HG03139 (cell line): ENCODE measurements at regions not wholly inside any gene's neighbourhood (a gene's known extent, or its start where the extent isn't known, plus 50 kb on each side); places are given as distances from the start of the nearest gene placed in this dataset.

Source experiments
- ATAC-seq: cut with Tn5 transposase; IDR thresholded peaks from one replicate; pipeline ENCODE4 v1.9.1; 2021; ENCODE audit not compliant: unreplicated experiment

DNA sequence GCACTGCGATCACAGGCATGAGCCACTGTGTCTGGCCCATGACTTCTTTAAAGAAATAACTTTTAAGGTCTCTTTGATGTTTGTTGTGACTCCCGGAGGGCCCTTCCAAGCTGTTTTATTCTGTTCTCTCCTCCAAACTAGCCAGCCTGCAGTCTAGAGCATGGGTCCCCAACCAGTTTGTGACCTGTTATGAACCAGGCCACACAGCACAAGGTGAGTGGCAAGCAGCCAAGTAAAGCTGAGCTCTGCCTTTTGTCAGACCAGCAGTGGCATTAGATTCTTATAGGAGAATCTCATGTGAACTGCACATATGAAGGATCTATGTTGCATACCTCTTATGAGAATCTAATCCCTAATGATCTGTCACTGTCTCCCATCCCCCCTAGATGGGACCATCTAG is 223.9 kb upstream of the RGPD4 start:
- no peak for ATAC-seq

DNA sequence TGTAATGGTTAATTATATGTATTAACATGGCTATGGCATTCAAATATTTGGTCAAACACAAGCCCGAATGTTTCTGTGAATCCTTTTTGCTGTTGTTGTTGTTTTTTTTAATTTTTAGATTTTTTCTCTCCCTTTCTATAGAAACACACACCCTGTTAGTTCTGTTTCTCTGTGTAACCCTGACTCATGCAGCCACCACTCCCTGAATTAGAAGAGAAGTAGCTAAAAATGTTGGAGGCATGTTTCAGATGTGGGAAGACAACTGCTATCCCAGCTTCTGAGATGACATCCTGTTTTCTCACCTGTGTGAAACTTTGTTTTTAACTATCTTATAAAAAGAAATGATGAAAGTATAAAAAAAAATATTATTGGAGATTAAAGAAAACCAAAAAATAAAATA is 219.6 kb upstream of the RGPD4 start:
- no peak for ATAC-seq

DNA sequence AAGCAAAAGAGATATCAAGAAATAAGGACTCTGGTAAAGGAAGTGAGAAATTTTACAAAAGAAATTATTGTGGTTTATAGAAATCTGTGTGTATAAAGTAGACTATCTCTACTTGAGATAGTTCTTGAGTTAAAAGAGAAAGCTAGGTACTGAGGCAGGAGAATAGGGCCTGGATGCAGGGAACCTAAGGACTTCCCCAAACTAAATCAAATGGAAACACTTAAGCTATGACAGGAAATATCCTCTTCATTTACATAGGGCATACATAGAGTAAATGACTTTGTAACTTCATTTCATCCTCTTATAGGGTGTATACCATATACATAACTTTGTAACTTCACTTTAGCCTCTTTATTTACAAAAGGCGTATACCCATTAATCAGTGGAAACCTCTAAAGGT is 219.2 kb upstream of the RGPD4 start:
- no peak for ATAC-seq

DNA sequence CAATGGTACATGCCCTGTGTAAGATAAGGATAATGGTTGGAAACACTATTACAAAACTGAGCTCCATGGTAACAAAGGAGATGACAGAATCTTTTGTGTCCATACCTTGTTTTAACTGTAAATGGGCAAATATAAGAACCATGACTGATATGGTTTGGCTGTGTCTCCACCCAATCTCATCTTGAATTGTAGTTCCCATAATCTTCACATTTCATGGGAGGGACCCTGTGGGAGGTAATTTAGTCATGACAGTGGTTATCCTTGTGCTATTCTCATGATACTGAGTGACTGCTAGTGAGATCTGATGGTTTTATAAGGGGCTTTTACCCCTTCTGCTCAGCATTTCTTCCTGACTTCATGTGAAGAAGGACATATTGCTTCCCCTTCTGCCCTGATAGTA is 211.7 kb upstream of the RGPD4 start:
- ATAC-seq, result no peak

DNA sequence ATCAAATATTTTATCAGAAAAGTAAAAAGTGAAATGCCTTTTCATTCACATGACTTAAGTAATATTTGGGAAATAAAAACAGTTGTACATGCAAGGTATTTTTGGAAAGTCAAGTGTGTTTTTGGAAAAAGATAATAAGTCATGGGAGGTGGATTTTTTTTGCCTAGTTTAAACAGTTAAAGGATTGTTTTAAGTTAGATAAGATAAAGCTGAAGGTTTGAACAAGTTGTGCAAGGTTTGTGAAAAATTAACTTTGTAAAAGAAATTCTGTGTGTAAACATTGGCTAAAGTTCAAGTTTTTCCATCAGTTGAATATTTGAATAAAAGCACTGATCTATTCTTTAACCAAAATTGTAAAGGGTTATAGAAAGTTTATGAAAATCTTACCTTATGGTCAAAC is 207.9 kb upstream of the RGPD4 start:
- no peak for ATAC-seq

DNA sequence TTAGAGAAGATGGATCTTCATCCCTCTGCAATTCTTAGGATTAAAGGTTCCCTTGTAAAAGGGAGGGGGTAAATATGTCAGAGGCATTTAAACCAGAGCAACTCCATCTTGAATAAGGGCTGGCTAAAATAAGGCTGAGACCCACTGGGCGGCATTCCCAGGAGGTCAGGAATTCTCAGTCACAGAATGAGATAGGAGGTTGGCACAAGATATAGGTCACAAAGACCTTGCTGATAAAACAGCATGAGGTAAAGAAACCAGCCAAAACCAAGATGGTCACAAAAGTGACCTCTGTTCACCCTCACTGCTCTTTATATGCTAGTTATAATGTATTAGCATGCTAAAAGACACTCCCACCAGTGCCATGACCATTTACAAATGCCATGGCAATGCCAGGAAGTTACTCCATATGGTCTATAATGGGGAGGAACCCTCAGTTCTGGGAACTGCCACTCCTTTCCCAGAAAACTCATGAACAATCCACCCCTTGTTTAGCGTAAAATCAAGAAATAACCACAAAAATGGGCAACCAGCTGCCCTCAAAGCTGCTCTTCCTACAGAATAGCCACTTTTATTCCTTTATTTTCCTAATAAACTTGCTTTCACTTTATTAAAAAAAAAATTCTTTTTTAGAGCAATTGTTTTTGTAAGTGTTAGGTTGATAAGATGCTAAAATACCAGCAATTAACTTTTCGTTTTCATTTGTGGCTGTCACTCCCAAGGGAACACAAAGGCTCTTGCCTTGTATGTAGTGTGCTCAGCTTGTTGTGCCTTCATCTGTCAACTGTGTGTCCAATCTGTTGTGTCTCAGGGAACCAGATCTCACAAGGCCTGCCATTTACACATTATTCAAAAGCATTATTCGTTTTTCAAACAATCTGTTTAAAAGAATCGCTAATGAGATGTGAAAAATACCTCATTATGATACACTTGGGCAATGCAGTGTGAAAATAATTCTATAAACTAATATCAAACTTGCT is 205.2 kb upstream of the RGPD4 start:
- ATAC-seq, result no peak

DNA sequence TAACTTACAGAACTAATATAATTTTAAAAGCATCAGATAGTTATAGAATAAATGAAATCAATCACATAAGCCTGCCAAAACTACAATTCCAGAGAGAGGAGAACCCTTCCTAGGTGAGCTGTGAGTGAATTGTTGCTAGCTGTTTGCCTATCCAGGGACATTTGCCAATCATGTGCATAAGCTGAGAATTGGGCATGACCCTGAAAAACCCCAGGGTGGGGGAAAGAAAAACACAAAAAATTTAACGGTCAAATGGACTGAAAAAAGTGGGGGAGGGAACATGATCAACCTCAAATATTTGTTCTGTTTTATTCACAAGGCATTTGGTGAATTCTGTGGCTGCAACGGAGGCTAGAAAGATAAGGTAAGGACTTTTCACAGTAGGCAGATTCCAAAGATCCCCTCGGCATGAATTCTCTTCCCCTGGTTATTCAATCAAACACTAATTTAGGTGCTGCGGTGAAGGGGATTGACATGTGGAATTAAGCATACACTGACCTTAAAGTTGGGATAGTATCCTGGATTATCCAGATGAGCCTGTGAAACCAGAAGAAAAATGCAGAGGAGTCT is 203.9 kb upstream of the RGPD4 start:
- ATAC-seq, result no peak

DNA sequence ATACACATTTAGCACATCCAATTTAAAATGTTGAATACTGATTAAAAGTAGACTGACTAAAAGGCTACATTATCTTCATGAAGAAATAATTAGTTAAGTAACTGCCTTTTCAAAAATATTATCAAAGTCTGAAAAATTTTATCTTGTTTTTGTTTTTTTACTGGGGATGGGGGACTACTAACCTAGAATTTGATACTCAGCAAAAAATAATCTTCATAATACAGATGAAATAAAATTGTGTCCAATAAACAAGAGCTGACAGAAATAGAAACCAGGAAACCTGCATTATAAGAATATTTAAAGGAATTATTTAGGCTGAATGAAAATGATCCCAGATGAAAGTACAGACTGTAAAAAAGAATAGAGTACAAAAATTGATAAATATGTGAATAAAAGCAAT is 200.7 kb upstream of the RGPD4 start:
- ATAC-seq, result no peak

DNA sequence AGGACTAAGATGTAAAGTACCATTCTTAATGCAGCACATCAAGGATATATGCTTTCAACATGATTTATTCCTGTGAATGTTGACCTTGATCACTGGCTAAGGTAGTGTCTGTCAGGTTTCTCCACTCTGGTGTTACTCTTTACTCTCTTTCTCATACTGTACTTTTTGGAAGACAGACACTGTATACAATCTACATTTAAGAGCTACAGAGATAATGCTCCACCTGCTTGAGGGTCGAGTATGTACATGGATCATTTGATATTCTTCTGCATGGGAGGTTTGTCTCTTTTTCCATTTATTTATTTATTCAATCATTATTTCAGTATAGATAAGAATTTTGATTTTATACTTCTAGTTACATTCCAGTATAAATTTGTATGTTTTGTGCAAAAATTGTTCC is 199.5 kb upstream of the RGPD4 start:
- no peak for ATAC-seq

DNA sequence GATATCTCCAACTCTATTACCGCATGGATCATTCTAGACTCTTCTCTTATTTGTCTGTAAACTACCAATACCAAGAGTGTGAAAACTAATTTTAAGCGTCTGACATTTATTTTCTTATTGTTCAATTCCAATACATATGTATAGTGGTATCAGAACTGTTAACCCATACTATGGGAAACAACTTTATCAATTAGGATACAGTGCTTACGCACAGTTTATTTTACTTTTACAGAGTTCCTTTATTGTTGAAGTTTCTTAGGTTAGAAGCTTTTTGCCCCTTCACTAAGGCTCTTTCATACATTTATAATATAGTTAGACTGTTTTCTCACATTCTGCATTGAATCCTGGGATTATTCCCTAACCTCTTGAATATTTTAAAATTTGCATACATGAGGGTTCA is 198.8 kb upstream of the RGPD4 start:
- no peak for ATAC-seq

DNA sequence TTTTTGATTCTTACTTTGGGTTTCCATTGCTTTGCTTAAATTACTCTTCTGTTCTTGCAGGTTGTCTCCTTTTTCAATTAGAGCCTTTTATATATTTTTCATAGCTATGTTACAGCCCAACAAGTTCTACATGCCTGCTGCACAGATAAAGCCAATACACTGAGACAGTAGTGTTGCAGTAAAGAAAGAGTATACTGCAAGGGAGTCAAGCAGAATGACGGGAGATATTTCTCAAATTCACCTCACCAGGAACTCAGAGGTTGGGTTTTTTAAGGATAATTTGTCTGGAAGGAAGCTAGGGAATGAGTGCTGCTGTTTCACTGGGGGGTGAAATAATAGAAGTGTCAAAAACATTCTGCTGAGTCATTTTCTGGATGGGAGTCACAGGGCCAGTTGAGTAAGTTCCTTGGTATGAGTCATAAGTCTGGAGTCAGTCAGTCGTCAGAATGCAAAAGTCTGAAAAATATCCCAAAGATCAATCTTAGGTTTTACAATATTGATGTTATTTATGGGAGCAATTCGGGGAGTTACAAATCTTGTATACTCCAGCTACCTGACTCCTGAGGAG is 193.0 kb upstream of the RGPD4 start:
- ATAC-seq, result no peak

DNA sequence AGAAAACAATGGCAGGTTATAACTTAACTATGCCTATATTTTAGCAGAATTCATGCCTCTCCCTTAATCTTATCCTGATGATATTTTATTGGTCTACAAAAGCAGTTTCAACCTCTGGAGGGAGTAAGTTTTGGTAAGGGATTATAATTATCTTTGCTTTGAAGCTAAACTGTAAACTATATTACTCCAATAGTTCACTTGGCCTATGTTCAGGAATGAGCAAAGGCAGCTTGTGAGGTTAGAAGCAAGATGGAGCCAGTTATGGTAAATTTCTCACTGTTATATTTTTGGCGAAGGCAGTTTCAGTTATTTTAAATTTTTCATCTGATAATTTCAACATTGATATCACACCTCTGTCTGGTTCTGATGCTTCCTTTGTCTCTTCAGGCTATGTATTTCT is 192.5 kb upstream of the RGPD4 start:
- no peak for ATAC-seq

DNA sequence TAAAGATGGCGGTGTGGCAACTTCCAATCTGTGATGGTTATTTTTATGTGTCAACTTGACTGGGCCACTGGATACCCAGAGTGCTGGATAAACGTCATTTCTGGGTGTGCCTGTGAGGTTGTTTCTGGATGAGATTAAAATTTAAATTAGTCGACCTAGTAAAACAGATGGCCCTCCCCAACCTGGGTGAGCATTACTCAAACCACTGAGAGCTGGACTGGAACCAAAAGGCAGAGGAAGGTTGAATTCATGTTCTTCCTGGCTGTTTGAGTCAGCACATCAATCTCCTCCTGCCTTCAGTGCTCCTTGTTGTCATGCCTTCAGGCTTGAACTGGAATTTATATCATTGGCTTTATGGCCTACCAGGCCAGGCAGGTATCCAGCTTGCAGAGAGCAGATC is 190.8 kb upstream of the RGPD4 start:
- no peak for ATAC-seq

DNA sequence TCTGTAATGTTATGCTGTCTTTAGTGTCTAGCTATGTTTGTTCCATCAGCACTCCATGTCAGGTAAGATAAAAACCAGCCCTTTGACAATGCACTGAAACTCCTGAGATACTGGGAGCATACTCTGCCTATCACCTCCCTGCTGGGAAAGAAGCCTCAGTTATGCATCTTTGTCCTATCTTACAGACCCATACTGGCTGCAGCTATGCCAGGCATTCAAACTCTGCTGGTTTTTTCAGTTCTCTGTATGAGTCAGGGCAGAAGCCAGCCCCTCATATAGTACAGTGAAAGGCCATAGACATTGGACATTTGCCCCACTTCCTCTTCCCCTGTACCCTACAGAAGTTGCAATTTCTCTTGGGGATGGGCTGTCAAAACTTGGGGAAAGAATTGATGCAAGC is 181.1 kb upstream of the RGPD4 start:
- ATAC-seq, result no peak

DNA sequence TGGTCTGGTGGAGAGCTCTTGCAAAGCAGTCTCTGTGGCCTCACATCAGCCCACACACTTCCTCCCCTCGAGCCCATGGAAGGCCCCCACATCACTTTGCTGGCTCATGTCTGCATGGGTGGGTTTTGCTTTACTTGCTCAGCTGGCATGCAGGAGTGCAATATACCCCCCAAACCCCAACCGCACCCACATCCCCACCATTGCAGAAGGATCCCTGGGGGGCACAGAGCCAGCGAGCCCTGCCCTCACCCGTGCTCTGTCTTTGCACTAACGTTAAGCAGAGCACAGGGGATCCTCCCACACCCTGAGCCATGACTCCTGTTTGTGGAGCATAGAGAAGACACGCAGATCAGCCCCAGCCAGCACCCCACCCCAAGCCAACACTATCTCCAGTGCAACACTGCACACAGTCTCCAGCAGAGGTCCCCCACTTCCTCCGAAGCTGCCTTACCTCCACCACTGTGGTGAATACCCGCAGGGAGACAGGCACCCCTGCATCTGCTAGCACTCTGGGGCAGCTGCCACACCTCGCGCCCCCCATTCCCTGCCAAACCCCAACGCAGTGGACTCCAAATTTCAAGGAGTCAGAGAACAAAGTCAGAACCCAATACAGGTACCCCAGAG is 177.8 kb upstream of the RGPD4 start:
- ATAC-seq, result no peak

DNA sequence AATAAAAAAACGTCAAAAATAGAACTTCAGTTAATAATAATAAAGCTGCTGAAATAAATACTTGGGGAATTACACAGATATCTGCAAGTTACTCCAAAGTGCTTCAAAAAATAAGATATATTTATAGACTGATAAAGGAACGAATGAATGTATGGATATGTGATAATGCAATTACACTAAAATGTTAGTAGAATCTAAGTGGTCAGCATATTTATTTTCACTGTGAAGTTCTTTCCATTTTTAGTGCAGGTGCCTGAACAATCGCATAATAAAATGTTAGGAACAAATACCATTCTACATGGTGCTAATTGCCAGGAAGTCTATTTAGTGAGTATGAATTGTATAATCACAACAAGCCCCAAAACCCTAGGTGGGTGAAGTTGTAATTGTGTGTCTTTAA is 169.6 kb upstream of the RGPD4 start:
- ATAC-seq, result no peak

DNA sequence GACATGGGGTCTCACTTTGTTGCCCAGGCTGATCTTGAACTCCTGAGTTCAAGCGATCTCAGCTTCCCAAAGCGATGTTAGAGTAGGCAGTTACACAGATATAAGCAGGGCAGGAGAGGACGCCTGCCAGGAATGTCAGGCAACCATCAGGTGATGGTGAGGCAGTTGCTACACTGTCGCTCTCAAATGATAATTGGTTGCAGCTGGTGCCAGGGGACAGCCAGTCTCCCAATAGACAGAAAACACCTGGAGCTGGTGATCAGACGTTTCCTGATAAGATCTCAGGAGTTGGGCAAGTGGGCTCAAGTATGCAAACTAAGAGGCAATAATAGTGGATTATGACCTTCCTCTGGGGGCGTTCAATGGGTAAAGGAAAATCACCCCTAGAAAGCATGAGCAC is 163.1 kb upstream of the RGPD4 start:
- ATAC-seq, result no peak

DNA sequence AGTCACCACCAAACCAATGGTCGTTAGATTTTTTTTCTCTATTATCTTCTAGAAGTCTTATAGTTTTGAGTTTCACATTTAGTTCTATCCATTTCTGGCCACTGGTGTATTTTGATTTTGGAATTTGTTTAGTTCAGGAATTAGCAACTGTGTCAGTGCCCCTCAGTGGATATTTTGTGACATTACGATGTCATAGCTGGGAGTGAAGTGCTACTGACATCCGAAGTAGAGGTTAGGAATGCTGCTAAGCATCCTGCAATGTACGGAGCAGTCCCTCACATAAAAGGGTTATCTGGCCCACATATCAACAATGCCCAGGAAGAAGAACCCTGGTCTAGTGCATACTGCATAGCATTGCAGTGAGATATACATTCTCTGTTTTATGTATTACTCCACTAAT is 157.4 kb upstream of the RGPD4 start:
- no peak for ATAC-seq

DNA sequence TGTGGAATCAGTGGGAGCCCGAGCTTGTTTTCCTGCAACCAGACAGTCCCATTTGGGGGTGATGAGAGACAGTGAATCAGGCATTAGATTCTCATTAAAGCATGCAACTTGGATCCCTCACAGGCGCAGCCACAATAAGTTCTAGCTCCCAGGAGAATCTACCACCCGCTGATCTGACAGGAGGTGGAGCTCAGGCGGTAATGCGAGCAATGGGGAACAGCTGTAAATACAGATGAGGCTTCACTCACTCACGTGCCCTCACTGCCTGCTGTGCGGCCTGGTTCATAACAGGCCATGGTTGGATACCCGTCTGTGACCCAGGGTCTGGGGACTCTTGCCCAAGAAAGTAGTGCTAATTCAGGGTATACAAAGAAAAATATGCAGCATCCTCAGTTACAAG is 144.8 kb upstream of the RGPD4 start:
- ATAC-seq, result no peak

DNA sequence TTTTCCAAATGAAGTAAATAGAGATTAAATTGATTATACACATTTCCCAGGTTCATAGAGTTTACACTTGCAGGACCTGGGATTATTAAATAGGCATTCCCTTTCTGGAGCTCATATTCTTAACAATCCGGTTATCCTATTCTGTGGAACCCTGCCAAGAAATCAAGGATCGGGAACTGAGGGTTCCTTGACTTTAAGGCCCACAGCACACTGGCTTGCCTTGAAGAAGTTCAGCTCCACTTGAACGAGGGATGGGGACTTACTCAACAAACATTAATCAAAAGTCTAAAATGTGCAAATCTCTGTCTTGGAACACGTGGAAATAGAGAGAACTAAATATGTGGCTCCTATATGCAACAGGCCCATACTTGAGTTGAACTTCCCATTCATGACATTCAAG is 142.3 kb upstream of the RGPD4 start:
- ATAC-seq, result no peak

DNA sequence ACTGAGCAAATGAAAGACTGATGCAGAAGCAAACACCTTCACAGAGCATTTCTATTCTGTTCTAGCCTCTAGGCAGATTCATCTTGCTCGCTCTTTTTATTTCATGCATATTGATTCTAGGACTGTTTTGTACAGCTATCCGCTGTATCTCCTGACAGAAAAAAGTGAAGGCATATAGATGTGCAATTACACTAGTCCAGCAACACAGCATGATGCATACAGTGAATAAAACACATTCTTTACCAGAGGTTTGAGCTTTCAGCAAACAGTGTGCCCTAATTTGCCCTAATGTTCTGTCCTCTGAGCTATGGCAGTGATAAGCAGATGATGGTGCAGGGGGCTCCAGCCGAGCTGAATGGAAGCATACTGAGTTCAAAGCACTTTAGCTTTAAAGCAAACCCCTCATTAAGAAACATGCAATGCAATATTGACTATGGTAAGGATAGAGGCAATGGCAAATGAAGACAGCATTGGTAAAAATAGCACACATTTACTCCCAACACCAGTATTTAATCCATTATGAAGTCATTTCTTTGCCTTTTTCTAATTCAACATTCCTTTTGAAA is 141.2 kb upstream of the RGPD4 start:
- no peak for ATAC-seq

DNA sequence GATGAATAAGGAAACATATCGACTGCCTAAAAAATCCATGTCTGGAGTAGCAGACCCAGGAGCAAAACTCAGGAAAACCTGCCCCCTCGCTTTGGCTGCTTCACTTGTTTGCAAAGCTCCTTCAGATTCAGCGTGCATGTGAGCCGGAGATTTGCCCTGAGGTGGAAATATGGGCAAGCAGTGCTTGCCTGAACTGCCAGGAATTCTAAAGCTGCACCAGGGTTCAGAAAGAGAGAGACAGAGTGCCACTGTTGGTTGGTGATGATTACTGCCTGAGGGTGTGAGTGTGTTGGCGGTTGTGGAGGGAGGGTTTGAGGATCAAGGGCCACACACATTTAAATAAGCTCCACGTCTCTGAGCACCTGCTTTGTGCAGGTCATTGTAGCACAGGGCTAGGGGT is 139.6 kb upstream of the RGPD4 start:
- ATAC-seq, result no peak
